Caco-2 (cell line): ENCODE measurements at regions not wholly inside any gene's neighbourhood (a gene's known extent, or its start where the extent isn't known, plus 50 kb on each side); places are given as distances from the start of the nearest gene placed in this dataset.

Experiments
- BruUV-seq: library from RNA; stranded (reverse); fragments of 400-500 nt; replicated peaks from 2 replicates; lab custom pipeline; 2021; lab: Mats Ljungman, UMichigan
- CTCF ChIA-PET: fragments of 300-600 bp; sonication (Branson Sonifier 250); formaldehyde crosslinking; loops from one replicate; lab custom pipeline; 2022; ENCODE audit warnings: antibody characterized with exemption; lab: Charles Lee
- POLR2A ChIA-PET: fragments of 300-600 bp; sonication (Branson Sonifier 250); formaldehyde crosslinking; loops from one replicate; lab custom pipeline; 2022; ENCODE audit warnings: antibody characterized with exemption; lab: Charles Lee
- DNase-seq, 2 experiments: peaks; one replicate each; pipeline versions ENCODE4 v3.0.0 to v3.0.0-alpha.2; 2020 to 2022
- H3K27me3 ChIP-seq: replicated peaks from 2 replicates; pipeline ENCODE4 v1.6.0; 2011; ENCODE audit warnings: low read length; ENCODE audit not compliant: control insufficient read depth, insufficient read depth
- H3K36me3 ChIP-seq: 2 replicates; pipeline ENCODE4 v1.5.1; 2011; ENCODE audit warnings: low read length; ENCODE audit not compliant: control insufficient read depth, insufficient read depth
- H3K4me1 ChIP-seq: fragments of 250-450 bp; sonication (Bioruptor Pico); 2 replicates; pipeline ENCODE4 v1.5.1; 2020; ENCODE audit warnings: mild to moderate bottlenecking
- H3K4me3 ChIP-seq: 2 replicates; pipeline ENCODE4 v1.5.1; 2011; ENCODE audit warnings: low read depth, mild to moderate bottlenecking, control low read depth, low read length
- H3K9me3 ChIP-seq: fragments of 250-450 bp; sonication (Bioruptor Pico); 2 replicates; pipeline ENCODE4 v1.5.1; 2020; ENCODE audit warnings: mild to moderate bottlenecking, moderate library complexity
- H3K27ac Mint-ChIP-seq: one replicate; pipeline ENCODE4 v1.8.0; 2022; ENCODE audit warnings: mixed read lengths; ENCODE audit not compliant: unreplicated experiment
- H3K27me3 Mint-ChIP-seq: one replicate; pipeline ENCODE4 v1.8.0; 2022; ENCODE audit warnings: mixed read lengths; ENCODE audit not compliant: insufficient read depth, unreplicated experiment
- H3K36me3 Mint-ChIP-seq: one replicate; pipeline ENCODE4 v1.8.0; 2022; ENCODE audit warnings: mild to moderate bottlenecking, mixed read lengths; ENCODE audit not compliant: insufficient read depth, unreplicated experiment
- H3K4me1 Mint-ChIP-seq: one replicate; pipeline ENCODE4 v1.8.0; 2022; ENCODE audit warnings: low read depth, mixed read lengths; ENCODE audit not compliant: unreplicated experiment
- H3K4me3 Mint-ChIP-seq: one replicate; pipeline ENCODE4 v1.8.0; 2022; ENCODE audit warnings: mild to moderate bottlenecking, moderate library complexity, mixed read lengths; ENCODE audit not compliant: unreplicated experiment
- H3K9me3 Mint-ChIP-seq: one replicate; pipeline ENCODE4 v1.8.0; 2022; ENCODE audit warnings: mixed read lengths; ENCODE audit not compliant: unreplicated experiment
- CTCF ChIP-seq, 2 experiments: fragments of 200-600 bp in 1 of 2; IDR thresholded peaks; 1 replicate in 1 of 2; 2 replicates in 1 of 2; pipeline versions ENCODE4 v1.5.1 to v1.8.0; 2011 to 2022; ENCODE audit warnings: antibody characterized with exemption in 1 of 2, control low read depth in 1 of 2, inconsistent platforms in 1 of 2, low read depth in 1 of 2, low read length in 1 of 2, mild to moderate bottlenecking in 1 of 2, moderate library complexity in 1 of 2; ENCODE audit not compliant: insufficient read depth in 1 of 2, severe bottlenecking in 1 of 2, unreplicated experiment in 1 of 2
- intact Hi-C: fragments of 100-400 bp; cut with micrococcal nuclease; formaldehyde crosslinking; loops from one replicate; pipeline ENCODE4 v1.10.0; 2022; ENCODE audit not compliant: unreplicated experiment

GRCh38 chrX:68985135-68985755, 156.4 kb downstream of the EFNB1 start:
- Mint-ChIP-seq H3K9me3 (no peaks in the 10 kb centered on the region), H3K4me1 (no peaks in the 10 kb centered on the region), H3K27me3 (no peaks in the 10 kb centered on the region), H3K27ac (no peak overlapping the region), H3K36me3 (no peaks in the 10 kb centered on the region), H3K4me3 (no peak overlapping the region)
- no peak for TF ChIP-seq CTCF (IDR thresholded peaks at IDR 0.05; ENCODE audit: insufficient read depth in 1 of 2, low read depth in 1 of 2, low read length in 1 of 2, severe bottlenecking in 1 of 2, unreplicated experiment in 1 of 2)
- intact Hi-C loops, result no loop called here
- Histone ChIP-seq H3K36me3 (no peaks in the 10 kb centered on the region), H3K27me3 (no peaks in the 10 kb centered on the region), H3K9me3 (no peaks in the 10 kb centered on the region), H3K4me3 (no peak overlapping the region), H3K4me1 (no peaks in the 10 kb centered on the region)
- no TSS peak for BruUV-seq
- POLR2A ChIA-PET, result no interaction called here
- CTCF ChIA-PET, result no interaction called here
- DNase-seq, result no peak

- POLR2A ChIA-PET, result no interaction called here
- Histone ChIP-seq H3K27me3 (no peaks in the 10 kb centered on the region), H3K4me1 (no peaks in the 10 kb centered on the region), H3K36me3 (no peaks in the 10 kb centered on the region), H3K4me3 (no peak overlapping the region), H3K9me3 (no peaks in the 10 kb centered on the region)
- H3K9me3 Mint-ChIP-seq, result no peaks in the 10 kb centered on the region
- CTCF ChIA-PET, result no interaction called here
- no peaks in the 10 kb centered on the region for H3K4me1 Mint-ChIP-seq
- intact Hi-C loops, result no loop called here
- no peak overlapping the region for H3K27ac Mint-ChIP-seq
- no peaks in the 10 kb centered on the region for H3K27me3 Mint-ChIP-seq
- no peak overlapping the region for H3K4me3 Mint-ChIP-seq
- BruUV-seq, result no TSS peak
- TF ChIP-seq CTCF (IDR thresholded peaks at IDR 0.05; ENCODE audit: insufficient read depth in 1 of 2, low read depth in 1 of 2, low read length in 1 of 2, severe bottlenecking in 1 of 2, unreplicated experiment in 1 of 2), result no peak
- no peaks in the 10 kb centered on the region for H3K36me3 Mint-ChIP-seq
- no peak for DNase-seq
Observed at GRCh38 chrX:68983004-68983857, 154.4 kb downstream of the EFNB1 start.

DNA sequence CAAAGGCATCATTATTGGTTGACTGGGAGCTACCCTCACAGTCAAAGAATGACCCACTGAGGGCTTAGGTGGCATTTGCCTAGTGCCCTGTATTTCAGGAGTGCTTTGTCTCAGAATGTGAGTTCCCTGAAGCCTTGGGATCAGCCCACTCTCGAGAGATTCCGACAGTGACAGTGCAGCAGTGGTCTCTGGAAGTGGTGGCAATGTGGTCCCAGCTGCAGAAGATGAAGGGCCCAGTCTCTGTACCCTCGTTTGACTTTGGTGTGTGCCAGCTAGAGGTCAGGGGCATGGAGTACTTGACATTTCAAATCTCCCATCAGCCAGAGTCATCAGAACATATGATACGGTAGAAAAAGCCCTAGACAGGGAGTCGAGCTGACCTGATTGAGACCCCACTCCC, 153.7 kb downstream of the EFNB1 start:
- no peak for TF ChIP-seq CTCF (IDR thresholded peaks at IDR 0.05; ENCODE audit: insufficient read depth in 1 of 2, low read depth in 1 of 2, low read length in 1 of 2, severe bottlenecking in 1 of 2, unreplicated experiment in 1 of 2)
- Mint-ChIP-seq H3K4me3 (no peak overlapping the region), H3K9me3 (no peaks in the 10 kb centered on the region), H3K27me3 (no peaks in the 10 kb centered on the region), H3K36me3 (no peaks in the 10 kb centered on the region), H3K4me1 (no peaks in the 10 kb centered on the region), H3K27ac (no peak overlapping the region)
- H3K9me3 ChIP-seq, result no peaks in the 10 kb centered on the region
- no TSS peak for BruUV-seq
- no peaks in the 10 kb centered on the region for H3K4me1 ChIP-seq
- no peak overlapping the region for H3K4me3 ChIP-seq
- no peak for DNase-seq
- POLR2A ChIA-PET, result no interaction called here
- intact Hi-C loops, result no loop called here
- H3K36me3 ChIP-seq, result no peaks in the 10 kb centered on the region
- H3K27me3 ChIP-seq, result no peaks in the 10 kb centered on the region
- CTCF ChIA-PET, result no interaction called here
